ENCODE measurements at regions not wholly inside any gene's neighbourhood (a gene's known extent, or its start where the extent isn't known, plus 50 kb on each side); places are given as distances from the start of the nearest gene placed in this dataset.

- Histone ChIP-seq H4K20me1 (ENCODE audit: insufficient read depth, low read length) (no peaks in the 10 kb centered on the region), H3K4me2 (ENCODE audit: insufficient read depth, low read length) (no peak overlapping the region), H3K9me3 (ENCODE audit: insufficient read depth, low read length, severe bottlenecking) (no peaks in the 10 kb centered on the region), H3K4me3 (ENCODE audit: low read depth in 1 of 2, low read length in 2 of 2) (no peak overlapping the region), H3K9ac (ENCODE audit: low read depth, low read length) (no peak overlapping the region), H3K27ac (ENCODE audit: low read length) (no peak overlapping the region), H3K27me3 (ENCODE audit: insufficient read depth, low read length, poor library complexity) (no peaks in the 10 kb centered on the region), H3K4me1 (ENCODE audit: insufficient read depth, low read length) (peaks cover 18% of the 10 kb centered on the region), H2AFZ (ENCODE audit: low read depth, low read length) (no peak overlapping the region), H3K36me3 (ENCODE audit: insufficient read depth, low read length) (no peaks in the 10 kb centered on the region), H3K79me2 (ENCODE audit: insufficient read depth, low read length) (no peaks in the 10 kb centered on the region)
- no peak for TF ChIP-seq EZH2 (IDR thresholded peaks at IDR 0.05; ENCODE audit: borderline replicate concordance, low read depth, low read length, severe bottlenecking)
- TF ChIP-seq, protein P1, sequence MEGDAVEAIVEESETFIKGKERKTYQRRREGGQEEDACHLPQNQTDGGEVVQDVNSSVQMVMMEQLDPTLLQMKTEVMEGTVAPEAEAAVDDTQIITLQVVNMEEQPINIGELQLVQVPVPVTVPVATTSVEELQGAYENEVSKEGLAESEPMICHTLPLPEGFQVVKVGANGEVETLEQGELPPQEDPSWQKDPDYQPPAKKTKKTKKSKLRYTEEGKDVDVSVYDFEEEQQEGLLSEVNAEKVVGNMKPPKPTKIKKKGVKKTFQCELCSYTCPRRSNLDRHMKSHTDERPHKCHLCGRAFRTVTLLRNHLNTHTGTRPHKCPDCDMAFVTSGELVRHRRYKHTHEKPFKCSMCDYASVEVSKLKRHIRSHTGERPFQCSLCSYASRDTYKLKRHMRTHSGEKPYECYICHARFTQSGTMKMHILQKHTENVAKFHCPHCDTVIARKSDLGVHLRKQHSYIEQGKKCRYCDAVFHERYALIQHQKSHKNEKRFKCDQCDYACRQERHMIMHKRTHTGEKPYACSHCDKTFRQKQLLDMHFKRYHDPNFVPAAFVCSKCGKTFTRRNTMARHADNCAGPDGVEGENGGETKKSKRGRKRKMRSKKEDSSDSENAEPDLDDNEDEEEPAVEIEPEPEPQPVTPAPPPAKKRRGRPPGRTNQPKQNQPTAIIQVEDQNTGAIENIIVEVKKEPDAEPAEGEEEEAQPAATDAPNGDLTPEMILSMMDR (IDR thresholded peaks at IDR 0.05; ENCODE audit: borderline replicate concordance, extremely low read depth, low read length, poor library complexity, severe bottlenecking), result no peak
- DNase-seq (no peak), ATAC-seq (ENCODE audit: insufficient read depth, low read depth) (no peak)
These were observed 132.3 kb upstream of the PTCHD1 start for GRCh38 chrX:23202326-23202725.

- ATAC-seq (ENCODE audit: insufficient read depth, low read depth) (no peak), DNase-seq (no peak)
- Histone ChIP-seq H3K4me2 (ENCODE audit: insufficient read depth, low read length) (no peak overlapping the region), H3K9me3 (ENCODE audit: insufficient read depth, low read length, severe bottlenecking) (no peaks in the 10 kb centered on the region), H3K4me1 (ENCODE audit: insufficient read depth, low read length) (no peaks in the 10 kb centered on the region), H4K20me1 (ENCODE audit: insufficient read depth, low read length) (no peaks in the 10 kb centered on the region), H3K79me2 (ENCODE audit: insufficient read depth, low read length) (no peaks in the 10 kb centered on the region), H2AFZ (ENCODE audit: low read depth, low read length) (no peak overlapping the region), H3K9ac (ENCODE audit: low read depth, low read length) (no peak overlapping the region), H3K36me3 (ENCODE audit: insufficient read depth, low read length) (no peaks in the 10 kb centered on the region), H3K4me3 (ENCODE audit: low read depth in 1 of 2, low read length in 2 of 2) (no peak overlapping the region), H3K27me3 (ENCODE audit: insufficient read depth, low read length, poor library complexity) (no peaks in the 10 kb centered on the region), H3K27ac (ENCODE audit: low read length) (no peak overlapping the region)
- no peak for TF ChIP-seq EZH2 (IDR thresholded peaks at IDR 0.05; ENCODE audit: borderline replicate concordance, low read depth, low read length, severe bottlenecking)
- TF ChIP-seq, protein P1 (IDR thresholded peaks at IDR 0.05; ENCODE audit: borderline replicate concordance, extremely low read depth, low read length, poor library complexity, severe bottlenecking), result no peak
These were observed 111.5 kb upstream of the PTCHD1 start for GRCh38 chrX:23223169-23223568.

DNA sequence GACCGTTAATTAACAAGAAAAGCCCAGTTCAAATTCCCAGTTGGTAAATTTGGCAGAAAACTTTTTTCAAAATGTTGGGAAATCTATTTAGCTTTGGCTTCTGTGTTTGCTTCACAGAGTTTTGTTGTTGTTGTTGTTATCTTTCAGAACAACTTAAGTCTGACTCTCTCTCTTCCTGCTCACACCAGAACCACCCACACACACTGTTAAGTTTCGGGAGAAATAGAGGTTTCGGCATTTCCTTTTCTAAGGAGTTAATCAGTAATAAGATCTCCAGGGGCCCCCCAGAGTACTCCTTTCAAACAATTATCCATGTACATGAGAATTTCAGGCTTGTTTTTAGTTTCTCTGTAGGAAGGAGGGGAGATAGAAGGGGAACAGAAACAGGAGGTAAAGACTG is 106.2 kb upstream of the PTCHD1 start:
- ATAC-seq (ENCODE audit: insufficient read depth, low read depth) (no peak), DNase-seq (no peak)
- no peaks in the 10 kb centered on the region for H3K79me2 ChIP-seq (ENCODE audit: insufficient read depth, low read length)
- no peak overlapping the region for H3K9ac ChIP-seq (ENCODE audit: low read depth, low read length)
- H3K36me3 ChIP-seq (ENCODE audit: insufficient read depth, low read length), result no peaks in the 10 kb centered on the region
- no peaks in the 10 kb centered on the region for H3K27me3 ChIP-seq (ENCODE audit: insufficient read depth, low read length, poor library complexity)
- no peak overlapping the region; the same call in 1 of the 2 replicates for H3K4me2 ChIP-seq (ENCODE audit: insufficient read depth, low read length)
- H3K4me3 ChIP-seq (ENCODE audit: low read depth in 1 of 2, low read length in 2 of 2), result no peak overlapping the region
- no peak for TF ChIP-seq EZH2 (IDR thresholded peaks at IDR 0.05; ENCODE audit: borderline replicate concordance, low read depth, low read length, severe bottlenecking)
- no peak overlapping the region for H2AFZ ChIP-seq (ENCODE audit: low read depth, low read length)
- no peaks in the 10 kb centered on the region for H4K20me1 ChIP-seq (ENCODE audit: insufficient read depth, low read length)
- H3K4me1 ChIP-seq (ENCODE audit: insufficient read depth, low read length), result no peaks in the 10 kb centered on the region
- no peak overlapping the region for H3K27ac ChIP-seq (ENCODE audit: low read length)
- H3K9me3 ChIP-seq (ENCODE audit: insufficient read depth, low read length, severe bottlenecking), result no peaks in the 10 kb centered on the region

GRCh38 chrX:23228950-23229448 is 105.7 kb upstream of the PTCHD1 start:
- Histone ChIP-seq H3K9me3 (ENCODE audit: insufficient read depth, low read length, severe bottlenecking) (no peaks in the 10 kb centered on the region), H3K4me3 (ENCODE audit: low read depth in 1 of 2, low read length in 2 of 2) (no peak overlapping the region), H3K36me3 (ENCODE audit: insufficient read depth, low read length) (no peaks in the 10 kb centered on the region), H3K79me2 (ENCODE audit: insufficient read depth, low read length) (no peaks in the 10 kb centered on the region), H3K27me3 (ENCODE audit: insufficient read depth, low read length, poor library complexity) (no peaks in the 10 kb centered on the region), H3K9ac (ENCODE audit: low read depth, low read length) (no peak overlapping the region), H3K4me1 (ENCODE audit: insufficient read depth, low read length) (no peaks in the 10 kb centered on the region), H3K4me2 (ENCODE audit: insufficient read depth, low read length) (no peak overlapping the region; the same call in 1 of the 2 replicates), H2AFZ (ENCODE audit: low read depth, low read length) (no peak overlapping the region), H4K20me1 (ENCODE audit: insufficient read depth, low read length) (no peaks in the 10 kb centered on the region), H3K27ac (ENCODE audit: low read length) (no peak overlapping the region)
- no peak for ATAC-seq (ENCODE audit: insufficient read depth, low read depth)
- no peak for DNase-seq
- TF ChIP-seq EZH2 (IDR thresholded peaks at IDR 0.05; ENCODE audit: borderline replicate concordance, low read depth, low read length, severe bottlenecking), result no peak
- TF ChIP-seq, protein P1 (IDR thresholded peaks at IDR 0.05; ENCODE audit: borderline replicate concordance, extremely low read depth, low read length, poor library complexity, severe bottlenecking), result no peak

Data from DND-41 (cell line).